T1000 (cell line): ENCODE measurements at regions not wholly inside any gene's neighbourhood (a gene's known extent, or its start where the extent isn't known, plus 50 kb on each side); places are given as distances from the start of the nearest gene placed in this dataset.

ENCODE experiments used
- DNase-seq: peaks from one replicate; lab custom pipeline; 2025; ENCODE audit warnings: mixed read lengths; lab: John Stamatoyannopoulos, UW

- DNase-seq = no peak
These were observed 256.2 kb upstream of the KLHL29 start for GRCh38 chr2:23128684-23129292.

DNA sequence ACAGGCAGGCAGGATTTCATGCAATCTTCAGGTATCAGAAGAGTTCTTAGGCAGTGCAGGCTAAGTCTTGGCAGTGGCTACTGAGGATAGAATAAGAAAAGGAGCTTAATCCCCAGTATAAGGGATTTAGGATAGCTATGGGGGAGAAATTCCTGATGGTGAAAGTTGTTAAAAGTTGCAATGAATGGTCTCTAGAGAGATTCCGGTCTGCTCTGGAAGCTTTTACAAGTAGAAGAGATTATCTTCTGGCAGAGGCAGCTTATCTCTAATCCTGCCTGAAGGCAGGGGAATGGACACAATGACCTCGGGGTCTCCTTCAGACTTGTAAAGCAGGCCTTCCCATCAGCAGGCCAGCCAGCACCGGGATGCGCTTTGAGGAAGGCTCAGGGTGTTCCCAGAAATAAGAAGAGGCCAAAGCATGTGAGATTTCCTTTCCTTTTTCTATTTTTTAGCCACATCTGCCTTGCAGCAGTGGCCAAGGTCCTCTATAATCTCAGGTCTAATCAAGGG lies 253.9 kb upstream of the KLHL29 start:
- no peak for DNase-seq

GRCh38 chr2:23132000-23132399 lies 253.0 kb upstream of the KLHL29 start:
- DNase-seq = no peak

- DNase-seq = no peak
These were observed 252.0 kb upstream of the KLHL29 start for GRCh38 chr2:23132823-23133595.

DNA sequence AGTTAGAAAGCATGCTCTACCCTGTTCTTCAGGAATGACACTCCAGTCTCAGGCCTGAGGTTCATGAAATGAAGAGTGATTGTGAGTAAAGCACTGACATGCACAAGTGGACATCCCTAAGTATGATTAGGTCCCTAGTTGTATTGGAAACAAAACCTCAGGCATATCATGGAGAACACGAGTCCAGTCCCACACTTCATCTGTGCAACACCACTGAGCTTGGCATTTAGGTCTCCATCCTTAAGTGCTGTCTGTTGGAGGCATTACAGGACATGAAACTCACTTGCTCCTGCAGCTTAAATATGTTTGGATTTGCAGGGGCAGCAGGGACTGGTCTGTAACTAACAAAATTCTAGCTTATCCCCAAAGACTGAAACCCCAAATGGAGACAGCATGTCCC lies 250.3 kb upstream of the KLHL29 start:
- no peak for DNase-seq

- no peak for DNase-seq
These were observed 249.4 kb upstream of the KLHL29 start for GRCh38 chr2:23135481-23136100.

- no peak for DNase-seq
These were observed 247.8 kb upstream of the KLHL29 start for GRCh38 chr2:23137166-23137565.

DNA sequence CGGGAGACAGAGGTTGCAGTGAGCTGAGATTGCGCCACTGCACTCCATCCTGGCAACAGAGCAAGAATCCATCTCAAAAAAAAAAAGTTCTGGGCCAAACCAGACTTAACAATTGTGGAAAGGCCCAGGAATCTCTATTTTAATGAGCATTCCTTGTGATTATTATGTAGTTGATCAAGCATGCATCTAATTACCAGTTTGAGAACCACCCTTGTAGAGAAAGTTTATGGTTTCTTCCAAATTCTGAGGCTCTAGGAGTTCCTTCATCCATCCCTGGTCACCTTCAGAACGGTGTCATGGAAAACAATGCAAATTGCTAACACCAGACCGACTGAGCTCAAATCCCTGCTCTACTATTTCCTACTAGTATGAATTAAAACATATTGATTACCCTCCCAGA lies 246.3 kb upstream of the KLHL29 start:
- DNase-seq = no peak

DNA sequence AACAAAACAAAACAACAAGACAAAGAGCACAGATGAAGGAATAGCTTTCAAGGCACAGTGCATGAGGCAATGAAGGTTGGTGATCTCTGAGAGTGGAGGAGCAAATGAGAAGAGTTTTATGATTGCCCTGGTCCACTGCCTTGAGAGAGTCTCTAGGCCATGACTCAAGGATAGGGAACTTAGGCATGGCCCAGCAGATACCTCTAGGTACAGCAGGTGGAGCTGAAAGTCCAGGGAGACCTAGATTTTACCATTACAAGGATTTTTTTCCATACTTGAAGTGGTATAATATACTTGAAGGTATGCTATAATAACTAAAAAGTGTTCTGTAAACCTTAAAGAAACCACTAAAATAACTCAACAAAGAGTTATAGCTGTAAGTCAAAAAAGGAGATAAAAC lies 239.5 kb upstream of the KLHL29 start:
- no peak for DNase-seq

- no peak for DNase-seq
These were observed 239.0 kb upstream of the KLHL29 start for GRCh38 chr2:23146011-23146410.

- no peak for DNase-seq
These were observed 236.6 kb upstream of the KLHL29 start for GRCh38 chr2:23148342-23148741.

- DNase-seq = no peak
These were observed 235.2 kb upstream of the KLHL29 start for GRCh38 chr2:23149777-23150176.

DNA sequence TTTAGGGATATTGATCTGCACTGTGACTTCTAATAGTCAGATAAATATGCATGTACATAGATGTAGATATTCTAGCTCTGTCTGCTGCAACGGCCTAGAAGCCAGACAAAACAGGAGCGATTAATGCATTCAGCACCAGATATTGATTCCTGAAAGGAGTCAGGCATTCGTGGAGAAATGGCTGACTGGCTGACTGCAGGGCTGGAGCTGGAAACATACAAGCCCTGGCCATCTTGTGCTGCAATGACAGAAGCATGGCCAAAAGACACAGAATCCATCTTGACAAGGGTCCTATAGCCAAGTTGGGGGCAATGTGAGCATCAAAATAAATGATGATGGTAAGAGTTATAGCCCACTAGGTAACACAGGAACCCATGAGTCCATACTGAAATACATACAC lies 231.5 kb upstream of the KLHL29 start:
- DNase-seq = no peak

DNA sequence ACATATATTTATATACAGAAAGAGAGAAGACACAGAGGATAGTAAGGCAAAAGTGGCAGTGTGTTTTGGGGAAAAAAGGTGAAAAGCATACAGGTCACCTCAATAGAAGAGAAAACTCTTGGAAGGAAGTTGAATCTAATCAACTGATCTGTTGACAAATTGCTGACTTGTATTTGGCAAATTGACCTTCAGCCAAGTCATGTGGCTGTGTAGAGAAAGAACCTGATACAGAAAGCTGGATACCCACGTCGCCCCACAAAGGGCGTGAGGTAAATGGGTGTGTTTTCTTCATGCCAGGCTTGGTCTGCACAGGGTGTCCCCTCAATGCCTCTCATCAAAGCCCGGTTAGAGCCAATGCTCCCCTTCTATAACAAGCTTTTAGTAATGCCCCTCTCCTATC lies 230.0 kb upstream of the KLHL29 start:
- no peak for DNase-seq

DNA sequence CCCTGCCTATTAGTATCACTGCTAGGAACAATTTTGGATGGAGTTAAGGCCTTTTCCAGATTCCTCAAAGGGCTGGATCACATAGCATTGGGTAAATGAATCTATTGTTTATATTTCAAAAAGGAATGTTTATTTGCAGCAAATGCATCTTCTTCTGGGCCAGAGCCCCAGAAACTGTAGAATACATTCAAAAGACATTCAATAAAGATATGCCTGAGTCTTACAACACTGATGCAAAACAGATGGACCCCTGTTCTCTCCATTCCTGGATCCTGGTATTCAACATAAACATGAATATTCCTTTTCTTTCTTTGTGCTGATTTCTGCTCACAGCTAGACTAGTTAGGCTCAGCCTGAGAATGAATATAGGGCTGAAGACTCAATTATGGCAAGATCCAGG lies 227.2 kb upstream of the KLHL29 start:
- no peak for DNase-seq

- DNase-seq = no peak
These were observed 226.7 kb upstream of the KLHL29 start for GRCh38 chr2:23158306-23158705.

DNA sequence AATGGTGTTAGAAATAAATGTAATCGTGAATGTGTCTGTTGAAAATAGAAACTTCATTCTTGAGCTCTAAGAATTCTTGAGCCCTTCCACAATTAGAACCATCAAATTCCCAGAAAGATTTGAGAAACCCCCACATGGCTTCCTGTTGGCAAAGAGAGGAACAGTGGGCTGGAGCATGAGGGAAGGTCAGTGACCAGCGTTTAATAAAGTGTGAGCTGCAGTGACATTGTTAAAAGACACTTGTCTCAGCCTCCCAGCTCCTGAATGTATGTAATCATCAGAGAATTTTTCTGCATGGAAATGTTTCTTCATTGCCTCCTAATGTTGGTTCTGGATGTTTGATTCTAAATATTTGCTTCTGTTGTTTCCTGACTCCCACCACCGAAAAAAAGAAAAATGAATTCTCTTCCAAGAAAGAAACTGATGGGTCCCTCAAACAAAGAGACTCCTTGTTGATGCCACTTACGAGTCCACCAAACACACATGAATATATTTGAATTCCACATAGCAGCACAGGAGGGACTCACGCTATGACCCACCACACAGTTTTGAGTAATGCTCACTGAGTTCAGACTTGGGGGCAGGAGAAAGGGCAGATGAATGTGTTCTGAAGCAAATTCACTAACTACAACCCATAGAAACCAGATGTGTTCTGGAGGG lies 225.1 kb upstream of the KLHL29 start:
- DNase-seq = no peak

DNA sequence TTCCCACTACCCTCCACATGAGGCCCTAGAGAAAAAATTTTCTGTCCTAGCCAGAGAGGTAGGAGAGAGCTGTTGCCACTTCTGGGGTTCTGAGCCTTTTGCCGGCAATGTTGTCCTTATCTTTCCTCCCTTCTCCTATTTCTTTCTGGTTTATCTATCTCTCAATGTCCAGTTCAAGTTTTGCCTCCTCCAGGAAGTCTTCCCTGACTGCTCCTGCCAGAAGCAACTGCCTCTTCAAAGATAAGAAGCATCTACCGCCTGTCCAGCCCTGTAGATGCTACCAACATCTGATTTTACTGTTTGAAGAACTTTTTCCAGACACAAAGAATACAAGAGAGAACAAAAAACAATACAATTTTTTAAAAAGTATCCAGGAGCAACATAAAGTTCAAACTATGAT lies 220.8 kb upstream of the KLHL29 start:
- DNase-seq = no peak

GRCh38 chr2:23169896-23170295 lies 215.1 kb upstream of the KLHL29 start:
- DNase-seq = no peak

GRCh38 chr2:23171108-23171507 lies 213.9 kb upstream of the KLHL29 start:
- no peak for DNase-seq

DNA sequence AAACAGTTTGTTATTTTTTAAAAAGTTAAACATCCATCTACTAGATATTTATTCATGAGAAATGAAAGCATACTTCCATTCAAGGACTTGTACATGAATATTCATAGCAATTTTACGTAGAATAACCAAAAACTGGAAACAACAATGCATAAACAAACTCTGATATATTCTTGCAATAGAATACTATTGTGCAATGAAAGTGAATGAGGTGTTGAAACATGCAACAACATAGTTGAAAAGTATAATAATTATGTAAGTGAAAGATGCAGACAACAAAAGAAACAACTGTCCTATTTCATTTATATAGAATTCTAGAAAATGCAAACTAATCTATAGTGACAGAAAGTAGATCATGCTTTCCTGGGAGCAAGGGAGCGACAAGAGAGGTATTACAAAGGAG lies 206.6 kb upstream of the KLHL29 start:
- DNase-seq = no peak

DNA sequence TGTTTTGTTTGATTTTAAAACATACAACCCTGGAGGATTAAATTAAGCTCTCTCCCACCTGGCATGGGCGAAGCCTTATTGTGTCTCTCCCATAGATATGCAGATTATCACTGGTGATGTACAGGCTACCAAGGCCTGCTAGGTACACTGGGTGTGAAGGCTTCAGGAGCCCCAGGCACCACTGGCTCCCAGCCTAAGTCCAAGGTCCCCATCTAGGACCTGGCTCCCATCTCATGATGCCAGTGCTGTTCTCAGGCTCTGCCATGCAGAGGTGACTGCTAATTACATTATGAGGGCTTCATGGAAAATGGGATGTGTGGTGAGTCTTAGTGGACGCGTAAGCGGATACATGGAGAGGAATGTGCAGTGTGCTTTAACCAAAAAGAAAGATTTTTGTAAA lies 201.2 kb upstream of the KLHL29 start:
- DNase-seq = no peak
